Keratinocyte (primary cell): ENCODE measurements at regions not wholly inside any gene's neighbourhood (a gene's known extent, or its start where the extent isn't known, plus 50 kb on each side); places are given as distances from the start of the nearest gene placed in this dataset.

Experiments
- DNase-seq: peaks from one replicate; pipeline ENCODE4 v3.0.0-alpha.2; 2011; ENCODE audit warnings: low read depth, missing footprints, low spot score
- FAIRE-seq: peaks from 2 replicates; lab custom pipeline; 2011; peaks lifted over from hg19 to GRCh38; lab: Jason Lieb, UNC
- H2AFZ ChIP-seq: 2 replicates; pipeline ENCODE4 v1.6.0; 2012; ENCODE audit warnings: low read length, control low read depth, inconsistent platforms; ENCODE audit not compliant: control insufficient read depth
- H3K27ac ChIP-seq: 2 replicates; pipeline ENCODE4 v1.5.1; 2011; ENCODE audit warnings: low read length; ENCODE audit not compliant: control insufficient read depth, insufficient read depth
- H3K27me3 ChIP-seq: 3 replicates; pipeline ENCODE4 v1.6.0; 2011; ENCODE audit warnings: low read length; ENCODE audit not compliant: control insufficient read depth, insufficient read depth; ENCODE audit errors: extremely low read depth
- H3K36me3 ChIP-seq, 2 experiments: 2 replicates in 1 of 2; 3 replicates in 1 of 2; pipeline ENCODE4 v1.5.1; 2011; ENCODE audit warnings: low read length in 2 of 2, mild to moderate bottlenecking in 1 of 2; ENCODE audit not compliant: control insufficient read depth in 2 of 2, insufficient read depth in 2 of 2; ENCODE audit errors: extremely low read depth in 1 of 2
- H3K4me1 ChIP-seq: 3 replicates; pipeline ENCODE4 v1.5.1; 2011; ENCODE audit warnings: low read length; ENCODE audit not compliant: control insufficient read depth, insufficient read depth; ENCODE audit errors: extremely low read depth
- H3K4me2 ChIP-seq: 3 replicates; pipeline ENCODE4 v1.6.0; 2011; ENCODE audit warnings: low read depth, low read length; ENCODE audit not compliant: control insufficient read depth, insufficient read depth; ENCODE audit errors: extremely low read depth
- H3K4me3 ChIP-seq, 3 experiments: fragments of 200-600 bp in 1 of 3; sonication (generic) in 1 of 3; 2 replicates in 2 of 3; 3 replicates in 1 of 3; pipeline ENCODE4 v1.5.1; 2011 to 2016; ENCODE audit warnings: low read length in 3 of 3, mild to moderate bottlenecking in 3 of 3, control low read depth in 2 of 3, inconsistent platforms in 1 of 3, low read depth in 1 of 3, mixed read lengths in 1 of 3, mixed run types in 1 of 3, moderate library complexity in 1 of 3; ENCODE audit not compliant: control insufficient read depth in 2 of 3, insufficient read depth in 2 of 3; ENCODE audit errors: extremely low read depth in 1 of 3
- H3K79me2 ChIP-seq: 2 replicates; pipeline ENCODE4 v1.6.0; 2012; ENCODE audit warnings: low read length; ENCODE audit not compliant: control insufficient read depth, insufficient read depth
- H3K9ac ChIP-seq: 3 replicates; pipeline ENCODE4 v1.6.0; 2011; ENCODE audit warnings: low read length; ENCODE audit not compliant: control insufficient read depth, insufficient read depth; ENCODE audit errors: extremely low read depth
- H3K9me1 ChIP-seq: 3 replicates; pipeline ENCODE4 v1.6.0; 2011; ENCODE audit warnings: low read length; ENCODE audit not compliant: control insufficient read depth, insufficient read depth; ENCODE audit errors: extremely low read depth
- H3K9me3 ChIP-seq: 2 replicates; pipeline ENCODE4 v1.5.1; 2012; ENCODE audit warnings: low read depth, low read length; ENCODE audit not compliant: control insufficient read depth
- H4K20me1 ChIP-seq: 3 replicates; pipeline ENCODE4 v1.6.0; 2011; ENCODE audit warnings: low read length; ENCODE audit not compliant: control insufficient read depth, insufficient read depth; ENCODE audit errors: extremely low read depth
- CTCF ChIP-seq, 3 experiments: IDR thresholded peaks in 1 of 3; conservative IDR thresholded peaks in 1 of 3; optimal IDR thresholded peaks in 1 of 3; 2 replicates in 2 of 3; 3 replicates in 1 of 3; pipeline versions ENCODE3 to v1.5.1; 2011; ENCODE audit warnings: low read length in 3 of 3, mild to moderate bottlenecking in 3 of 3, moderate library complexity in 2 of 3, control low read depth in 1 of 3, inconsistent platforms in 1 of 3; ENCODE audit not compliant: insufficient read depth in 2 of 3; ENCODE audit errors: extremely low read depth in 1 of 3
- EZH2 ChIP-seq: IDR thresholded peaks from one replicate; pipeline ENCODE4 v1.6.1; 2012; ENCODE audit warnings: inconsistent platforms, mild to moderate bottlenecking, low read length, moderate library complexity
- dilution Hi-C: fragments of 300-500 bp; cut with MboI; formaldehyde crosslinking; loops from one replicate; pipeline ENCODE4 v1.7.0; 2020; ENCODE audit warnings: low sequenced_read_pairs; ENCODE audit not compliant: extremely low pct_ligation_motif_present

GRCh38 chr2:134132490-134132857 is 121.4 kb upstream of the MGAT5 start:
- no peak for DNase-seq
- Histone ChIP-seq H2AFZ (no peak overlapping the region), H4K20me1 (no peaks in the 10 kb centered on the region), H3K9me3 (no peaks in the 10 kb centered on the region), H3K9ac (no peak overlapping the region), H3K4me1 (peaks cover 28% of the 10 kb centered on the region), H3K4me2 (no peak overlapping the region), H3K4me3 (no peak overlapping the region), H3K79me2 (peaks cover 44% of the 10 kb centered on the region), H3K27ac (no peak overlapping the region), H3K9me1 (no peaks in the 10 kb centered on the region), H3K27me3 (no peaks in the 10 kb centered on the region), H3K36me3 (no peaks in the 10 kb centered on the region)
- no peak for TF ChIP-seq EZH2
- TF ChIP-seq CTCF (optimal IDR thresholded peaks at IDR 0.05 in 1 of 3, IDR thresholded peaks at IDR 0.05 in 1 of 3, conservative IDR thresholded peaks at IDR 0.05 in 1 of 3; ENCODE audit: extremely low read depth in 1 of 3, insufficient read depth in 2 of 3, low read length in 3 of 3), result no peak
- dilution Hi-C loops, result no loop called here
- FAIRE-seq, result no peak

- H3K36me3 ChIP-seq, result no peaks in the 10 kb centered on the region
- TF ChIP-seq EZH2 (no peak), CTCF (optimal IDR thresholded peaks at IDR 0.05 in 1 of 3, IDR thresholded peaks at IDR 0.05 in 1 of 3, conservative IDR thresholded peaks at IDR 0.05 in 1 of 3; ENCODE audit: extremely low read depth in 1 of 3, insufficient read depth in 2 of 3, low read length in 3 of 3) (no peak)
- DNase-seq (no peak), FAIRE-seq (no peak)
- dilution Hi-C loops, result no loop called here
- H3K4me2 ChIP-seq, result no peak overlapping the region
- H3K79me2 ChIP-seq, result peaks cover 48% of the 10 kb centered on the region
- H3K27ac ChIP-seq, result no peak overlapping the region
- no peaks in the 10 kb centered on the region for H3K9me3 ChIP-seq
- H3K27me3 ChIP-seq, result no peaks in the 10 kb centered on the region
- H4K20me1 ChIP-seq, result no peaks in the 10 kb centered on the region
- H3K9ac ChIP-seq, result no peak overlapping the region
- H3K9me1 ChIP-seq, result no peaks in the 10 kb centered on the region
- no peak overlapping the region for H3K4me3 ChIP-seq
- H2AFZ ChIP-seq, result no peak overlapping the region
- peaks cover 41% of the 10 kb centered on the region for H3K4me1 ChIP-seq
These were observed 120.1 kb upstream of the MGAT5 start for GRCh38 chr2:134133622-134134312.
